HCT116 (cell line): ENCODE measurements at regions not wholly inside any gene's neighbourhood (a gene's known extent, or its start where the extent isn't known, plus 50 kb on each side); places are given as distances from the start of the nearest gene placed in this dataset.

Experiments
- CEBPB ChIP-seq: IDR thresholded peaks from 2 replicates; pipeline ENCODE4 v1.6.1; 2012; ENCODE audit warnings: low read depth
- POLR2AphosphoS5 ChIP-seq: IDR thresholded peaks from 2 replicates; pipeline ENCODE4 v1.6.1; 2011; ENCODE audit warnings: mild to moderate bottlenecking, low read depth, low read length, moderate library complexity

- TF ChIP-seq CEBPB = no peak
- no peak for TF ChIP-seq POLR2AphosphoS5
Measured at GRCh38 chr17:12231355-12231682, 210.6 kb downstream of the MAP2K4 start.
